Inflammatory macrophage treated with lipopolysaccharide for 4 hours (primary cell): ENCODE measurements at regions not wholly inside any gene's neighbourhood (a gene's known extent, or its start where the extent isn't known, plus 50 kb on each side); places are given as distances from the start of the nearest gene placed in this dataset.

Experiments
- DNase-seq: peaks from one replicate; pipeline ENCODE4 v3.0.0-alpha.2; 2020

- DNase-seq: no peak
Observed at GRCh38 chr3:146308222-146308621, 57.3 kb upstream of the PLSCR4 start.

- DNase-seq: no peak
Observed at GRCh38 chr3:146307456-146307725, 56.5 kb upstream of the PLSCR4 start.

- no peak for DNase-seq
Observed at GRCh38 chr3:146306656-146307455, 56.0 kb upstream of the PLSCR4 start.

DNA sequence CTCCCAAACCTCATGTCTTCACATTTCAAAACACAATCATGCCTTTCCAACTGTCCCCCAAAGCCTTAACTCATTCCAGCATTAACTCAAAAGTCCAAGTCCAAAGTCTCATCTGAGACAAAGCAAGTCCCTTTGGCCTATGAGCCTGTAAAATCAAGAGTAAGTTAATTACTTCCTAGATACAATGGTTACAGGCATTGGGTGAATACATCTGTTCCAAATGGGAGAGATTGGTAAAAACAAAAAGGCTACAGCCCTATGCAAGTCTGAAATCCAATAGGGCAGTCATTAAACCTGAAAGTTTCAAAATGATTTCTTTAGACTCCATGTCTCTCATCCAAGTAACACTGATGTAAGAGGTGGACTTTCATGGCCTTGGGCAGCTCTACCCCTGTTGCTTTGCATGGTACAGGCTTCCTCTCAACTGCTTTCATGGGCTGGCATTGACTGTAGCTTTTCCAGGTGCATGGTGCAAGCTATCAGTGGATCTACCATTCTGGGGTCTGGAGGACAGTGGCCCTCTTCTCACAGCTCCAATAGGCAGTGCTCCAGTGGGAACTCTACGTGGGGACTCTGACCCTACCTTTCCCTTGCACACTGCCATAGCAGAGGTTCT, 55.0 kb upstream of the PLSCR4 start:
- no peak for DNase-seq

DNA sequence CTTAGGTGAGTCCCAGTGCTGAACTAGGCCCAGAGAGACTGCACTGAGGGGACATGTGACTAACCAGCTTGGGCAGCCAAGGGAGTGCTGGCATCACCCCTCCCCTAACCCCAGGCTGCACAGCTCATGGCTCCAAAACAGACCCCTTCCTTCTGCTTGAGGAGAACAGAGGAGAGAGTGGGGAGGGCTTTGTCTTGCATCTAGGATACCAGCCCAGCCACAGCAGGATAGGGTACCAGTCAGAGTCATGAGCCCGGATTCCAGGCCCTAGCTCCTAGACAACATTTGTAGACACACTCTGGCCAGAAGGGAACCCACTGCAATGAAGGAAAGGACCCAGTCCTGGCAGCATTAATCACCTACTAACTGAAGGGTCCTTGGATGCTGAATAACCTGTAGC, 49.9 kb upstream of the PLSCR4 start:
- no peak for DNase-seq
